DND-41 (cell line): ENCODE measurements at regions not wholly inside any gene's neighbourhood (a gene's known extent, or its start where the extent isn't known, plus 50 kb on each side); places are given as distances from the start of the nearest gene placed in this dataset.
"Not testable (repeated sequence)": the region's sequence is repeated elsewhere in the genome, so short reads cannot be mapped to it uniquely, and the experiment has no call there.

Experiments used
- ATAC-seq: fragments of 200-7000 bp; cut with Tn5 transposase; 3 replicates; pipeline ENCODE4 v1.9.1; 2021; ENCODE audit warnings: low read depth; ENCODE audit not compliant: insufficient read depth
- DNase-seq: peaks from one replicate; pipeline ENCODE4 v3.0.0-alpha.2; 2020
- H2AFZ ChIP-seq: 2 replicates; pipeline ENCODE4 v1.6.0; 2012; ENCODE audit warnings: low read depth, low read length
- H3K27ac ChIP-seq: 2 replicates; pipeline ENCODE4 v1.5.1; 2012; ENCODE audit warnings: low read length, inconsistent platforms
- H3K27me3 ChIP-seq: fragments of 200-600 bp; sonication (generic); 2 replicates; pipeline ENCODE4 v1.6.0; 2012; ENCODE audit warnings: low read length, mild to moderate bottlenecking, inconsistent platforms; ENCODE audit not compliant: insufficient read depth, poor library complexity
- H3K36me3 ChIP-seq: 2 replicates; pipeline ENCODE4 v1.5.1; 2012; ENCODE audit warnings: low read length, inconsistent platforms; ENCODE audit not compliant: insufficient read depth
- H3K4me1 ChIP-seq: 2 replicates; pipeline ENCODE4 v1.5.1; 2012; ENCODE audit warnings: mild to moderate bottlenecking, low read length; ENCODE audit not compliant: insufficient read depth
- H3K4me2 ChIP-seq: 2 replicates; pipeline ENCODE4 v1.6.0; 2012; ENCODE audit warnings: mild to moderate bottlenecking, moderate library complexity, low read length, inconsistent platforms; ENCODE audit not compliant: insufficient read depth
- H3K4me3 ChIP-seq, 2 experiments: fragments of 200-600 bp in 1 of 2; shearing (Covaris generic) in 1 of 2; 2 replicates each; pipeline ENCODE4 v1.5.1; 2012 to 2016; ENCODE audit warnings: inconsistent platforms in 2 of 2, low read length in 2 of 2, mild to moderate bottlenecking in 2 of 2, low read depth in 1 of 2, moderate library complexity in 1 of 2
- H3K79me2 ChIP-seq: 2 replicates; pipeline ENCODE4 v1.6.0; 2012; ENCODE audit warnings: low read length, inconsistent platforms; ENCODE audit not compliant: insufficient read depth
- H3K9ac ChIP-seq: 2 replicates; pipeline ENCODE4 v1.6.0; 2012; ENCODE audit warnings: low read depth, mild to moderate bottlenecking, inconsistent platforms, low read length, moderate library complexity
- H3K9me3 ChIP-seq: 2 replicates; pipeline ENCODE4 v1.5.1; 2012; ENCODE audit warnings: low read length, moderate library complexity, mild to moderate bottlenecking, inconsistent platforms; ENCODE audit not compliant: insufficient read depth, severe bottlenecking
- H4K20me1 ChIP-seq: 2 replicates; pipeline ENCODE4 v1.6.0; 2012; ENCODE audit warnings: low read length; ENCODE audit not compliant: insufficient read depth
- EZH2 ChIP-seq: IDR thresholded peaks from 3 replicates; pipeline ENCODE4 v1.6.1; 2012; ENCODE audit warnings: borderline replicate concordance, low read depth, mild to moderate bottlenecking, moderate library complexity, low read length, inconsistent platforms; ENCODE audit not compliant: severe bottlenecking
- TF ChIP-seq, protein P1 (sequence below): IDR thresholded peaks from 2 replicates; pipeline ENCODE4 v1.5.1; 2012; ENCODE audit warnings: borderline replicate concordance, low read length, moderate library complexity, mild to moderate bottlenecking; ENCODE audit not compliant: poor library complexity, severe bottlenecking; ENCODE audit errors: extremely low read depth

DNA sequence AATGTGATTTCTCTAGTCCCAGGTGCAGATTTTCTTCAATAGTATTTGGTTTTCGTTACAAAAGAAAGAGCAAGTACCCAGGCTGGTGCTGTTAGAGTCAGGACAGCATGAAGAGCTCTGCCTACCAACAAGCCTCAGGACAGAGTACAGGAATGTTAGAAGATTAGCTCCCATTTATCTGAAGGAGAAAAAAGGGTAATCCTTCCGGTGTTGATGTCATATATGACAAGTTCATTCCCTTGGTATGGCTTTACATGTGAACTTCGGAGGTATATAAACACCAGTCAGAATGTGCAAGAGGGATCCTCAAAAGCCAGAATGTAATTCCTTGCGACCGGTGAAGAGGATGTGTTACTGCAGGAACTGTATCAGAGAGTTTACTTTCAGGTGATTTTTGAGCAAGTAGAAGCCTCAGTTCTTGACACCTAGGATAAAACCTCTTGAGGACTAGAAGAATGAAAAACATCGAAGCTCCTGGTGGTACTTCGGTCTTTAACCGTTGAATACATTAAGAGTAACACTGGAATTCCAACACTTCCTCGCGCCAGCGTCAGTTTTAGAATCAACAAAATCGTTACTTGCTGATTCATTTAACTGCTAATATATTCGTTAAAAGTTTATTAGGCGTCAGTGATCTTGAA is 194.2 kb upstream of the ZNF184 start:
- no peak for ATAC-seq
- Histone ChIP-seq H3K4me2 (no peak overlapping the region), H3K36me3 (no peaks in the 10 kb centered on the region), H3K79me2 (no peaks in the 10 kb centered on the region), H3K27me3 (peaks cover 23% of the 10 kb centered on the region), H4K20me1 (no peaks in the 10 kb centered on the region), H3K27ac (no peak overlapping the region), H3K4me3 (no peak overlapping the region), H3K4me1 (no peaks in the 10 kb centered on the region), H3K9me3 (no peaks in the 10 kb centered on the region), H2AFZ (no peak overlapping the region), H3K9ac (no peak overlapping the region)
- DNase-seq = no peak
- no peak for TF ChIP-seq EZH2

DNA sequence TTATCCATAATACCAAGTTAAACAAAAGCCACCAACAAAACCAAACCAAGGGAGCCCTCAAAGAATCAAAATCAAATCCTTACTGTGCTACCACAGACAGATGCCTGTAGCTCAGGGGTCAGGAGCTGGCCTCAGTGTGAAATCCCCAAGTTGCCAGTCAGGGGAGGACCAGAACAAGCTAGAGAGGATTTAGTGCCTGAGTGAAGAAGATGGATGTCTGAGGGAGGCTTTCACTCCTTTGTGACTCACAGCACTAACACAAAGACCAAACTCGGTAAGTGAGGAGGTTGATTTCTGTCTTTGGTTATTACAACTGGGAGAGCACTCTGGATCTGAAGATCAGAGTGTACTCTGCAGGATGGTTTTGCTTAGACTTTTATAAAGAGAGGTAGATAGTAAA is 189.9 kb upstream of the ZNF184 start:
- Histone ChIP-seq H3K27me3 (peaks cover 4% of the 10 kb centered on the region), H3K4me3 (no peak overlapping the region), H3K4me1 (no peaks in the 10 kb centered on the region), H3K4me2 (no peak overlapping the region), H3K9me3 (no peaks in the 10 kb centered on the region), H3K36me3 (no peaks in the 10 kb centered on the region), H3K27ac (no peak overlapping the region), H2AFZ (no peak overlapping the region), H4K20me1 (no peaks in the 10 kb centered on the region), H3K9ac (no peak overlapping the region), H3K79me2 (no peaks in the 10 kb centered on the region)
- TF ChIP-seq, protein P1, sequence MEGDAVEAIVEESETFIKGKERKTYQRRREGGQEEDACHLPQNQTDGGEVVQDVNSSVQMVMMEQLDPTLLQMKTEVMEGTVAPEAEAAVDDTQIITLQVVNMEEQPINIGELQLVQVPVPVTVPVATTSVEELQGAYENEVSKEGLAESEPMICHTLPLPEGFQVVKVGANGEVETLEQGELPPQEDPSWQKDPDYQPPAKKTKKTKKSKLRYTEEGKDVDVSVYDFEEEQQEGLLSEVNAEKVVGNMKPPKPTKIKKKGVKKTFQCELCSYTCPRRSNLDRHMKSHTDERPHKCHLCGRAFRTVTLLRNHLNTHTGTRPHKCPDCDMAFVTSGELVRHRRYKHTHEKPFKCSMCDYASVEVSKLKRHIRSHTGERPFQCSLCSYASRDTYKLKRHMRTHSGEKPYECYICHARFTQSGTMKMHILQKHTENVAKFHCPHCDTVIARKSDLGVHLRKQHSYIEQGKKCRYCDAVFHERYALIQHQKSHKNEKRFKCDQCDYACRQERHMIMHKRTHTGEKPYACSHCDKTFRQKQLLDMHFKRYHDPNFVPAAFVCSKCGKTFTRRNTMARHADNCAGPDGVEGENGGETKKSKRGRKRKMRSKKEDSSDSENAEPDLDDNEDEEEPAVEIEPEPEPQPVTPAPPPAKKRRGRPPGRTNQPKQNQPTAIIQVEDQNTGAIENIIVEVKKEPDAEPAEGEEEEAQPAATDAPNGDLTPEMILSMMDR = no peak
- TF ChIP-seq EZH2 = no peak
- ATAC-seq (no peak), DNase-seq (no peak)

DNA sequence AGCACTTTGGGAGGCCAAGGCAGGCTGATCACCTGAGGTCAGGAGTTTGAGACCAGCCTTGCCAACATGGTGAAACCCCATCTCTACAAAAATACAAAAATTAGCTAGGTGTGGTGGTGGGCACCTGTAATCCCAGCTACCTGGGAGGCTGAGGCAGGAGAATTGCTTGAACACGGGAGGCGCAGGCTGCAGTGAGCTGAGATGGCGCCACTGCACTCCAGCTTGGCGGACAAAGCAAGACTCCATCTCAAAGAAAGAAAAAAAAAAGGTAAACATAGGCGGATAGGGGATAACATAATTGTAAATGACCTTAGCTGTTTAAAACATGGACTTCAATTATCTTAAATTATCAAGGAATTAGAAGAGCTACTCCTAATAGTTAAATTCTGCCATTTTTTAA is 189.3 kb upstream of the ZNF184 start:
- H2AFZ ChIP-seq = not testable (repeated sequence)

DNA sequence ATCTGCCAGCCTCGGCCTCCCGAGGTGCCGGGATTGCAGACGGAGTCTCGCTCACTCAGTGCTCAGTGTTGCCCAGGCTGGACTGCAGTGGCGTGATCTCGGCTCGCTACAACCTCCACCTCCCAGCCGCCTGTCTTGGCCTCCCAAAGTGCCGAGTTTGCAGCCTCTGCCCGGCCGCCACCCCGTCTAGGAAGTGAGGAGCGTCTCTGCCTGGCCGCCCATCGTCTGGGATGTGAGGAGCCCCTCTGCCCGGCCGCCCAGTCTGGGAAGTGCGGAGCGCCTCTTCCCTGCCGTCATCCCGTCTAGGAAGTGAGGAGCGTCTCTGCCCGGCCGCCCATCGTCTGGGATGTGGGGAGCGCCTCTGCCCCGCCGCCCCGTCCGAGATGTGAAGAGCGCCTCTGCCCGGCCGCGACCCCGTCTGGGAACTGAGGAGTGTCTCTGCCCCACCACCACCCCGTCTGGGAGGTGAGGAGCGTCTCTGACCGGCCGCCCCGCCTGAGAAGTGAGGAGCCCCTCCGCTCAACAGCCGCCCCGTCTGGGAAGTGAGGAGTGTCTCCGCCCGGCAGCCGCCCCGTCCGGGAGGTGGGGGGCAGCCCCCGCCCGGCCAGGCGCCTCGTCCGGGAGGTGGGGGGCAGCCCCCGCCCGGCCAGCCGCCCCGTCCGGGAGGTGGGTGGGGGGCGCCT is 180.4 kb upstream of the ZNF184 start:
- not testable (repeated sequence) for H3K4me2 ChIP-seq, H3K27ac ChIP-seq, H3K27me3 ChIP-seq, H3K9me3 ChIP-seq, H2AFZ ChIP-seq, H3K36me3 ChIP-seq, H3K9ac ChIP-seq, ATAC-seq, H3K79me2 ChIP-seq, H3K4me3 ChIP-seq, H3K4me1 ChIP-seq, H4K20me1 ChIP-seq, DNase-seq

More for the DNA sequence above, 189.3 kb upstream of the ZNF184 start:
- not testable (repeated sequence) for H3K27ac ChIP-seq, H3K9ac ChIP-seq, H3K79me2 ChIP-seq, H3K4me1 ChIP-seq, H3K9me3 ChIP-seq, DNase-seq, H3K4me2 ChIP-seq, H3K4me3 ChIP-seq, H3K27me3 ChIP-seq, ATAC-seq, H3K36me3 ChIP-seq, H4K20me1 ChIP-seq

DNA sequence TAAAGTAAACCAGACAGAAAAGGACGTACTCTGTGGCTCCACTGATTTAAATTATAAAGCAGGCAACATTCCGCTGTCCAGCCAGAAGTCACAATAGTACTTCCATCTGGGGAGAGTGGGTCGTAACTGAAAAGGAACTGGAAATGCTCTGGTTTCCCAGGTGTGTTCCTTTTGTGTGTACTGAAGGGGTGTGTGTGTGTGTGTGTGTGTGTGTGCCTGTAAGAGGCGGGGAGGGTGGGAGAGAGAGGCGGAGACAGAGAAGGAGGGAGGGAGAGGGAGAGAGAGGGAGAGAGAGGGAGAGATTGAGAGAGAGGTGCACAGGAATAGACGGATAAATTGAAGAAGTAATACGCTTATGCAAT is 178.4 kb upstream of the ZNF184 start:
- no peak overlapping the region for H3K9ac ChIP-seq
- no peak overlapping the region for H2AFZ ChIP-seq
- no peak for DNase-seq

More for the DNA sequence above, 178.4 kb upstream of the ZNF184 start:
- H3K4me2 ChIP-seq = no peak overlapping the region
- H3K4me1 ChIP-seq = no peaks in the 10 kb centered on the region
- TF ChIP-seq, protein P1 = no peak
- no peak for TF ChIP-seq EZH2
- no peak overlapping the region for H3K27ac ChIP-seq
- no peaks in the 10 kb centered on the region for H3K79me2 ChIP-seq
- H4K20me1 ChIP-seq = no peaks in the 10 kb centered on the region
- no peaks in the 10 kb centered on the region for H3K9me3 ChIP-seq
- ATAC-seq = no peak
- no peaks in the 10 kb centered on the region for H3K36me3 ChIP-seq
- no peaks in the 10 kb centered on the region for H3K27me3 ChIP-seq
- H3K4me3 ChIP-seq = no peak overlapping the region
